ENCODE measurements at regions not wholly inside any gene's neighbourhood (a gene's known extent, or its start where the extent isn't known, plus 50 kb on each side); places are given as distances from the start of the nearest gene placed in this dataset.

GRCh38 chrY:19357249-19357648 lies 387.3 kb downstream of the KDM5D start:
- no peak for DNase-seq (ENCODE audit: low read depth in 2 of 2)

- DNase-seq (ENCODE audit: low read depth in 2 of 2): no peak
These were observed 387.8 kb downstream of the KDM5D start for GRCh38 chrY:19356735-19357134.

DNA sequence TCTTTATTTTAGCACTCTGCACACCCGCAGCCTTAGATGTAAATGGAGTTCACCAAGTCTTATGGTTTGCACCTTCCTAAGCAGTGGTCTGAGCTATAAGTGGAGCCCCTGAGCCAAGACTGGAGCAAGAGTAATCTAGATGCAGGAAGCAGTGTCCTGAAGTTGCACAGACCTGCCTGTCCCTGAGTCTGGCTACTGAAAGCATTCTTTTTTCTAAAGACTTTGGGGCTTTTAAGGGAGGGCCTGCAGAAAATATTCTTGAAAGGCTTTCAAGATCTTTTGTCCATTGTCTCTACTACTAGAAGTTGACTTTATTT lies 389.7 kb downstream of the KDM5D start:
- no peak for DNase-seq (ENCODE audit: low read depth in 2 of 2)

DNA sequence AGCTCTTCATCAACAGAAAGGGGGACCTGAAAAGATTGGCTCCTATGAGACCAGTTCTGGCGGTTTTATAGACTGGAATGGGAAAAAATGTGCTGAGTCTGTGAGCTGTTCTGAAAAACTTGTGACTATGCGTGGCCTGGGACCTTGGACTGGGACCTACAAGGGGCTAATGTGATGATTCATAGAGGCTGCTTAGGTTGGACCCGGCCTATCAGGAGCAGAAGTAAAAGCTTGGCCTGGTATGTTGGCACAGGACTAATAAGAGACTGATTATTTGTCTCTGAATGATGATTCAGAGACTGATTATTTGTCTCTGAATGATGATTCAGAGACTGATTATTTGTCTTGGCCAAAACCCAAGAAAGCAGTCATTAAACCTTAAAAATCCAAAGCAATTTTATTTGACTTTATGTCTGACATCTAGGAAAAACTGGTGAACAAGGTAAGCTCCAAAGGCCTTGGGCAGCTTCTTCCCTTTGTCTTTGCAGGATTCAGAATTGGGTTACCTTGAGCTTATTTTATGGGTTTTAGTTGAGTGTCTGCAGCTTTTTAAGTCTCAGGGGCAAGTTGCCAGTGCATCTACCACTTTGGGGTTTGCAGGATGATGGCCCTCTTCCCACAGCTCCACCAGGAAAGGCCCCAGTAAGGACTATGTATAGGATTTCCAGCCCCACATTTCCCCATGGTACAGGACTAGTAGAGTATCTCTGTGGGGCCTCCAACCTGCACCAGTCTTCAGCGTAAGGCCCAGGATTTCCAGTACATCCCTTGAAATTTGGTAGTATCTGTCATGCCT lies 390.3 kb downstream of the KDM5D start:
- DNase-seq (ENCODE audit: low read depth in 2 of 2): no peak

DNA sequence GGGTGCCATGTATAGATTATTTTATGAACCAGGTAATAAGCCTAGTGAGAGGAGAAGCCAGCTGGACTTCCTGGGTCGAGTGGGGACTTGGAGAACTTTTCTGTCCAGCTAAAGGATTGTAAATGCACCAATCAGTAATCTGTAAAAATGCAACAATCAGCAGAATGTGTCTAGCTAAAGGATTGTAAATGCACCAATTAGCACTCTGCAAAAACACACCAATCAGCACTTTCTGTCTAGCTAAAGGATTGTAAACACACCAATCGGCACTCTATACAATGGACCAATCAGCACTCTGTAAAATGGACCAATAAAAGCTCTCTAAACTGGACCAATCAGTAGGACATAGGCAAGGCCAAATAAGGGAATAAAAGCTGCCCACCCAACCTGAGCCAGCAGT lies 392.9 kb downstream of the KDM5D start:
- no peak for DNase-seq (ENCODE audit: low read depth in 2 of 2)

- no peak for DNase-seq (ENCODE audit: low read depth in 2 of 2)
These were observed 422.8 kb downstream of the KDM5D start for GRCh38 chrY:19321701-19322100.

DNA sequence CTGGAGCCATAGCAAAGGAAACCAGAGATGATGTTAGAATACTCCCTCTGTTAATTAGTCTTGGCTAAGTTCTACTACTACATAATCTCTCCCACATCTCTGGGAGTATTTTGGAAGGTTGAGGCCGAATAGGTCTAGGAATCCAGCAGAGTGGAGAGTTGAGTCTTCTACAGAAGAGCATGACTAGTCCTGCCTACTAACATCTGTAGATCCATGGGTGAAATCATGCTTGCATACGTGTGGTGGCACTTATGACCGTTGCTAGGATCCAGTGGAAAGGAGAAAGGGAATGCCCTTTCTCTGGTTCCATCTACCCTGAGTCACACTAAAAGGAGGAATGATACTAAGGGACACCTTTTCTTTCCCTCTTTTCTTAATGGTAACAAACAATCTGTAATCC lies 425.4 kb downstream of the KDM5D start:
- no peak for DNase-seq (ENCODE audit: low read depth in 2 of 2)

- DNase-seq (ENCODE audit: low read depth in 2 of 2): no peak
These were observed 427.1 kb downstream of the KDM5D start for GRCh38 chrY:19317271-19317987.

GRCh38 chrY:19307627-19308026 lies 436.9 kb downstream of the KDM5D start:
- DNase-seq (ENCODE audit: low read depth in 2 of 2): no peak

GRCh38 chrY:19303136-19303535 lies 441.4 kb downstream of the KDM5D start:
- no peak for DNase-seq (ENCODE audit: low read depth in 2 of 2)

- DNase-seq (ENCODE audit: low read depth in 2 of 2): no peak
These were observed 453.6 kb downstream of the KDM5D start for GRCh38 chrY:19290925-19291324.

DNA sequence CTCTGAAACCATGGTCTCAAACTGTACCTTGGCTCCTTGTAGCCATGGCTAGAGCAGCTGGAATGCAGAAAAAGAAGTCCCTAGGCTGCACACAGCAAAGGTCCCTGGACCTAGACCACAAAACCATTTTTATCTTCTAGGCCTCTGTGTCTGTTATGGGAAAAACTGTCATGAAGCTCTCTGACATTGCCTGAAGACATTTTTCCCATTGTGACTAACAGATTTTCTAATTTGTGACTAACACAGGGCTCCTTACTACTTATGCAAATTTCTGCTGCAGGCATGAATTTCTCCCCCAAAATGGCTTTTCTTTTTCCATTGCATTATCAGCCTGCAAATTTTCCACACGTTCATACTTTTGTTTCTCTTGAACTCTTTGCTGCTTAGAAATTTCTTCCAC lies 470.4 kb downstream of the KDM5D start:
- DNase-seq (ENCODE audit: low read depth in 2 of 2): no peak

GRCh38 chrY:19268331-19268730 lies 476.2 kb downstream of the KDM5D start:
- no peak for DNase-seq (ENCODE audit: low read depth in 2 of 2)

GRCh38 chrY:19265404-19265803 lies 479.1 kb downstream of the KDM5D start:
- DNase-seq (ENCODE audit: low read depth in 2 of 2): no peak

DNA sequence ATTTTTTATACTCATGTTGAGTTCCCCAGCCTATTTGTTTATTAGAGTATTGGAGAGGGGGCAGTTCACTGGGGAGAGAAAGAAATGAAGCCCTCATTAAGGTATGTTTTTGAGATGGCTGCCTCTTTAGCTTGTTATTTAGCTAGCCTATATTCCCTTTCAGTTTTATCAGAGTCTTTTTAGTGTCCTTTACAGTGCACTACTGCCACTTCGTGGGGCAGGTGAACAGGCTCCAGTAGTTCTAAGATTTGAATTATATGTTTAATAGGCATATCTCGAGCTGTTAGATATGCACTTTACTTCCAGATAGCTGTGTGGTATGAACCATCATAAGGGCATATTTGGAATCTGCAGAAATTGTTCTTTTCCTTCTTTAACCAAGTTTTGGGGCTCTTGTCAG lies 482.2 kb downstream of the KDM5D start:
- DNase-seq (ENCODE audit: low read depth in 2 of 2): no peak

- DNase-seq (ENCODE audit: low read depth in 2 of 2): no peak
These were observed 458.9 kb upstream of the HSFY2 start for GRCh38 chrY:19232276-19232994.

GRCh38 chrY:19220784-19221183 lies 447.2 kb upstream of the HSFY2 start:
- no peak for DNase-seq (ENCODE audit: low read depth in 2 of 2)

- DNase-seq (ENCODE audit: low read depth in 2 of 2): no peak
These were observed 435.4 kb upstream of the HSFY2 start for GRCh38 chrY:19208915-19209314.

DNA sequence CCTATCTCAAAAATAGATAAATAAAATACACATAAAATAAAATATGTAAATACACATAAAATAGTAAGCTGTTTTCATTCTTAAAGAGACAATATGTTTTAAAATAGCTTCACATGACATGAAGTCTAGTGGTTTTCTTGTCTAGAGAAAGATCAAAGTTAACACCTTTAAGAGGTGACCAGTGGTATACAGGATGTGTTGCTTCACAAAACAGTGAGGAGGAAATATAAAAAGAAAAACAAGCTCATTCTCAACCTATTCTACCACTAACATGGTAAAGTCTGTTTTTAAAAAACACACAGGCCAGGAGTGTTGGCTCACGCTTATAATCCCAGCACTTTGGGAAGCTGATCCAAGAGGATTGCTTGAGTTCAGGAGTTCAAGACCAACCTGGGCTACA lies 433.5 kb upstream of the HSFY2 start:
- no peak for DNase-seq (ENCODE audit: low read depth in 2 of 2)

GRCh38 chrY:19180824-19181223 lies 407.3 kb upstream of the HSFY2 start:
- no peak for DNase-seq (ENCODE audit: low read depth in 2 of 2)

GRCh38 chrY:19168202-19168565 lies 394.6 kb upstream of the HSFY2 start:
- DNase-seq (ENCODE audit: low read depth in 2 of 2): no peak

- DNase-seq (ENCODE audit: low read depth in 2 of 2): no peak
These were observed 394.0 kb upstream of the HSFY2 start for GRCh38 chrY:19167319-19168201.
